DOHH2 (cell line): ENCODE measurements at regions not wholly inside any gene's neighbourhood (a gene's known extent, or its start where the extent isn't known, plus 50 kb on each side); places are given as distances from the start of the nearest gene placed in this dataset.

ENCODE experiments used
- EZH2phosphoT487 ChIP-seq: fragments of 200-600 bp; sonication (generic); IDR thresholded peaks from 2 replicates; pipeline ENCODE4 v1.6.1; 2017; ENCODE audit warnings: borderline replicate concordance, mild to moderate bottlenecking, antibody characterized with exemption, low read length, moderate library complexity, mixed read lengths
- TF ChIP-seq, protein P1 (sequence below): fragments of 200-600 bp; sonication (generic); IDR thresholded peaks from one replicate; pipeline ENCODE4 v1.5.1; 2014; ENCODE audit warnings: antibody characterized with exemption, mild to moderate bottlenecking, low read depth, low read length; ENCODE audit not compliant: poor library complexity, severe bottlenecking

DNA sequence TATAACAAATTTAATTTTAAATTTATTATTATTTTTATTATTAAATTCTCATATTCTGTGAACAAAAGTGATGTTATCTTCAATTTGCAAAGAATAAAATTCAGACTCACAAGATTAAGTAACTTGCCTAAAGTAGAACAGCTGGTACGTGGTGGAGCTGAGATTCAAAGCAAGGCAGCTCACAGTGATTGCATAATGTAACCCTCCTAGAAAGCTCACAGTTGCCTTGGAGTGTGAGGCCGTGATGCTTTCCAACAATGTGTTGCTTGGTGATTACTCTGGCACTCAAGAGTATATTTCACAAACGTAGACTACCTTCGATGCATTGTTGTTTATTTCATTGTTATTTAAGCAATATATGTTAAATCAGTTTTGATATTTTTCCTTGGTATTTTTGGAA lies 1039.2 kb upstream of the PABPC4L start:
- no peak for TF ChIP-seq EZH2phosphoT487
- TF ChIP-seq, protein P1, sequence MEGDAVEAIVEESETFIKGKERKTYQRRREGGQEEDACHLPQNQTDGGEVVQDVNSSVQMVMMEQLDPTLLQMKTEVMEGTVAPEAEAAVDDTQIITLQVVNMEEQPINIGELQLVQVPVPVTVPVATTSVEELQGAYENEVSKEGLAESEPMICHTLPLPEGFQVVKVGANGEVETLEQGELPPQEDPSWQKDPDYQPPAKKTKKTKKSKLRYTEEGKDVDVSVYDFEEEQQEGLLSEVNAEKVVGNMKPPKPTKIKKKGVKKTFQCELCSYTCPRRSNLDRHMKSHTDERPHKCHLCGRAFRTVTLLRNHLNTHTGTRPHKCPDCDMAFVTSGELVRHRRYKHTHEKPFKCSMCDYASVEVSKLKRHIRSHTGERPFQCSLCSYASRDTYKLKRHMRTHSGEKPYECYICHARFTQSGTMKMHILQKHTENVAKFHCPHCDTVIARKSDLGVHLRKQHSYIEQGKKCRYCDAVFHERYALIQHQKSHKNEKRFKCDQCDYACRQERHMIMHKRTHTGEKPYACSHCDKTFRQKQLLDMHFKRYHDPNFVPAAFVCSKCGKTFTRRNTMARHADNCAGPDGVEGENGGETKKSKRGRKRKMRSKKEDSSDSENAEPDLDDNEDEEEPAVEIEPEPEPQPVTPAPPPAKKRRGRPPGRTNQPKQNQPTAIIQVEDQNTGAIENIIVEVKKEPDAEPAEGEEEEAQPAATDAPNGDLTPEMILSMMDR, result no peak
